GM18519 (cell line): ENCODE measurements at regions not wholly inside any gene's neighbourhood (a gene's known extent, or its start where the extent isn't known, plus 50 kb on each side); places are given as distances from the start of the nearest gene placed in this dataset.
"Not testable (repeated sequence)": the region's sequence is repeated elsewhere in the genome, so short reads cannot be mapped to it uniquely, and the experiment has no call there.

Experiments
- ATAC-seq: cut with Tn5 transposase; IDR thresholded peaks from one replicate; pipeline ENCODE4 v1.9.1; 2021; ENCODE audit warnings: mild to moderate bottlenecking, moderate library complexity; ENCODE audit not compliant: unreplicated experiment, low FRiP score

- ATAC-seq = no peak
These were observed 1112.8 kb downstream of the TUSC7 start for GRCh38 chr3:117822416-117822815.

- no peak for ATAC-seq
These were observed 1126.7 kb downstream of the TUSC7 start for GRCh38 chr3:117836296-117836695.

- no peak for ATAC-seq
These were observed 1127.8 kb downstream of the TUSC7 start for GRCh38 chr3:117837391-117837790.

- ATAC-seq = no peak
These were observed 1132.5 kb downstream of the TUSC7 start for GRCh38 chr3:117842086-117842485.

GRCh38 chr3:117843356-117843755 is 1133.8 kb downstream of the TUSC7 start:
- no peak for ATAC-seq

GRCh38 chr3:117844676-117845075 is 1135.1 kb downstream of the TUSC7 start:
- ATAC-seq = no peak

GRCh38 chr3:117846238-117846637 is 1136.7 kb downstream of the TUSC7 start:
- ATAC-seq = no peak

- no peak for ATAC-seq
These were observed 1139.0 kb downstream of the TUSC7 start for GRCh38 chr3:117848606-117849005.

GRCh38 chr3:117853923-117854668 is 1144.5 kb downstream of the TUSC7 start:
- no peak for ATAC-seq

GRCh38 chr3:117856354-117856753 is 1146.8 kb downstream of the TUSC7 start:
- no peak for ATAC-seq

- no peak for ATAC-seq
These were observed 1153.6 kb downstream of the TUSC7 start for GRCh38 chr3:117863146-117863545.

- ATAC-seq = no peak
These were observed 1155.8 kb downstream of the TUSC7 start for GRCh38 chr3:117865338-117865737.

- no peak for ATAC-seq
These were observed 1159.2 kb downstream of the TUSC7 start for GRCh38 chr3:117868766-117869165.

GRCh38 chr3:117871934-117872333 is 1162.4 kb downstream of the TUSC7 start:
- no peak for ATAC-seq

GRCh38 chr3:117872594-117873248 is 1161.9 kb downstream of the IGSF11 start:
- ATAC-seq = not testable (repeated sequence)

GRCh38 chr3:117873249-117873600 is 1161.4 kb downstream of the IGSF11 start:
- ATAC-seq = no peak

GRCh38 chr3:117874028-117874690 is 1160.5 kb downstream of the IGSF11 start:
- ATAC-seq = no peak

GRCh38 chr3:117874904-117875874 is 1159.5 kb downstream of the IGSF11 start:
- no peak for ATAC-seq

GRCh38 chr3:117875887-117876286 is 1158.8 kb downstream of the IGSF11 start:
- ATAC-seq = no peak

GRCh38 chr3:117880638-117881037 is 1154.0 kb downstream of the IGSF11 start:
- no peak for ATAC-seq

- ATAC-seq = no peak
These were observed 1153.4 kb downstream of the IGSF11 start for GRCh38 chr3:117881210-117881609.
